A549 (cell line): ENCODE measurements at regions not wholly inside any gene's neighbourhood (a gene's known extent, or its start where the extent isn't known, plus 50 kb on each side); places are given as distances from the start of the nearest gene placed in this dataset.

Experiments
- ATAC-seq, 2 experiments: fragments of 200-7000 bp in 1 of 2; fragments of >200 bp in 1 of 2; cut with Nextera tagmentation in 1 of 2; cut with Tn5 transposase in 1 of 2; 3 replicates each; pipeline versions ENCODE4 v1.8.0 to v1.9.1; 2018 to 2020; ENCODE audit warnings: mild to moderate bottlenecking in 1 of 2, moderate library complexity in 1 of 2
- CTCF ChIA-PET: fragments of 300-600 bp; sonication (Branson Sonifier 250); formaldehyde crosslinking; extraction: SDS; loops from one replicate; lab custom pipeline; 2021; ENCODE audit warnings: antibody characterized with exemption, inconsistent platforms; lab: Yijun Ruan, JAX
- POLR2A ChIA-PET: fragments of 350-600 bp; formaldehyde crosslinking; extraction: SDS; loops from one replicate; lab custom pipeline; 2021; ENCODE audit warnings: antibody characterized with exemption, inconsistent platforms; lab: Yijun Ruan, JAX
- DNase-seq, 2 experiments: peaks; one replicate each; pipeline versions ENCODE4 v3.0.0 to v3.0.0-alpha.2; 2011 to 2016; ENCODE audit warnings: low read depth in 1 of 2, low spot score in 1 of 2
- FAIRE-seq: peaks from 2 replicates; lab custom pipeline; 2011; peaks lifted over from hg19 to GRCh38; lab: Jason Lieb, UNC
- H3K27ac ChIP-seq, 2 experiments: fragments of >200 bp; sonication (Bioruptor Twin); formaldehyde crosslinking; 3 replicates each; pipeline ENCODE4 v1.5.1; 2016 to 2017
- H3K4me1 ChIP-seq: fragments of >200 bp; sonication (Bioruptor Twin); formaldehyde crosslinking; 3 replicates; pipeline ENCODE4 v1.6.1; 2016
- H3K4me2 ChIP-seq: fragments of >200 bp; sonication (Bioruptor Twin); formaldehyde crosslinking; 3 replicates; pipeline ENCODE4 v1.6.1; 2016
- H3K4me3 ChIP-seq: fragments of >200 bp; sonication (Bioruptor Twin); formaldehyde crosslinking; 3 replicates; pipeline ENCODE4 v1.5.1; 2016
- H3K9me3 ChIP-seq: fragments of >200 bp; sonication (Bioruptor Twin); formaldehyde crosslinking; 3 replicates; pipeline ENCODE4 v1.6.1; 2016
- BHLHE40 ChIP-seq: IDR thresholded peaks from 2 replicates; pipeline ENCODE4 v1.6.1; 2012; ENCODE audit warnings: low read depth, low read length, inconsistent platforms
- CBX2 ChIP-seq: fragments of 200-600 bp; sonication (generic); IDR thresholded peaks from 2 replicates; pipeline ENCODE4 v1.6.1; 2016; ENCODE audit warnings: low read depth, mild to moderate bottlenecking, borderline replicate concordance
- CEBPB ChIP-seq, 2 experiments: fragments of >200 bp in 1 of 2; sonication (Bioruptor Twin) in 1 of 2; formaldehyde crosslinking in 1 of 2; IDR thresholded peaks; 2 replicates each; pipeline ENCODE4 v1.6.1; 2012 to 2016
- EHF ChIP-seq: fragments of 250-450 bp; sonication (Bioruptor Pico); IDR thresholded peaks from 2 replicates; pipeline ENCODE4 v1.5.0; 2020; ENCODE audit warnings: mild to moderate bottlenecking
- EHMT2 ChIP-seq: fragments of 200-600 bp; sonication (generic); IDR thresholded peaks from 2 replicates; pipeline ENCODE4 v1.6.1; 2016; ENCODE audit warnings: antibody characterized with exemption, low read depth, mild to moderate bottlenecking, moderate library complexity
- ESRRA ChIP-seq: fragments of 150-350 bp; IDR thresholded peaks from 2 replicates; pipeline ENCODE4 v1.6.1; 2014; ENCODE audit warnings: mild to moderate bottlenecking, low read length, borderline replicate concordance
- FOSL2 ChIP-seq, 2 experiments: fragments of 450-650 bp in 1 of 2; fragments of >200 bp in 1 of 2; sonication (Bioruptor Twin) in 1 of 2; formaldehyde crosslinking; IDR thresholded peaks; 2 replicates each; pipeline versions ENCODE4 v1.5.0 to v1.6.1; 2016 to 2020; ENCODE audit warnings: mild to moderate bottlenecking in 1 of 2, moderate library complexity in 1 of 2
- HMGXB4 ChIP-seq: fragments of 250-450 bp; sonication (Bioruptor Pico); IDR thresholded peaks from 2 replicates; pipeline ENCODE4 v1.5.0; 2021; ENCODE audit warnings: mild to moderate bottlenecking, moderate library complexity, borderline replicate concordance
- KDM1A ChIP-seq: fragments of 200-600 bp; sonication (generic); IDR thresholded peaks from 2 replicates; pipeline ENCODE4 v1.6.1; 2016; ENCODE audit warnings: low read depth, mild to moderate bottlenecking
- KDM5A ChIP-seq: fragments of 200-600 bp; sonication (generic); IDR thresholded peaks from 2 replicates; pipeline ENCODE4 v1.6.1; 2016; ENCODE audit warnings: antibody characterized with exemption, mild to moderate bottlenecking
- NPAS2 ChIP-seq: fragments of 250-450 bp; sonication (Bioruptor Pico); IDR thresholded peaks from 2 replicates; pipeline ENCODE4 v1.8.0; 2022; ENCODE audit warnings: mild to moderate bottlenecking, moderate library complexity, borderline replicate concordance
- RARB ChIP-seq: fragments of 250-450 bp; sonication (Bioruptor Pico); IDR thresholded peaks from 2 replicates; pipeline ENCODE4 v1.8.0; 2021; ENCODE audit warnings: mild to moderate bottlenecking, moderate library complexity
- ZC3H11A ChIP-seq: fragments of 450-650 bp; IDR thresholded peaks from 2 replicates; pipeline ENCODE4 v1.6.1; 2014; ENCODE audit warnings: antibody characterized with exemption, mild to moderate bottlenecking
- ZFP36 ChIP-seq: fragments of 450-650 bp; IDR thresholded peaks from 2 replicates; pipeline ENCODE4 v1.6.1; 2014; ENCODE audit warnings: borderline replicate concordance; ENCODE audit not compliant: partially characterized antibody
- WGBS: methylation state at CpG from one replicate; pipeline ENCODE4 v1.1.6; 2017; ENCODE audit errors: missing lambda C conversion rate; 5-methylcytosine and 5-hydroxymethylcytosine counted together
- TF ChIP-seq, protein P1 (sequence below): fragments of >200 bp; sonication (Bioruptor Twin); formaldehyde crosslinking; IDR thresholded peaks from 3 replicates; pipeline ENCODE4 v1.6.1; 2016
- TF ChIP-seq, protein P2 (sequence below): IDR thresholded peaks from 2 replicates; pipeline ENCODE4 v1.6.1; 2012
- TF ChIP-seq, protein P3 (sequence below): fragments of >200 bp; sonication (Bioruptor Twin); formaldehyde crosslinking; IDR thresholded peaks from 3 replicates; pipeline ENCODE4 v1.5.1; 2016
- TF ChIP-seq, protein P4 (sequence below): fragments of 250-450 bp; sonication (Bioruptor Pico); IDR thresholded peaks from 2 replicates; pipeline ENCODE4 v1.5.0; 2020; ENCODE audit warnings: low read depth, mild to moderate bottlenecking, moderate library complexity

DNA sequence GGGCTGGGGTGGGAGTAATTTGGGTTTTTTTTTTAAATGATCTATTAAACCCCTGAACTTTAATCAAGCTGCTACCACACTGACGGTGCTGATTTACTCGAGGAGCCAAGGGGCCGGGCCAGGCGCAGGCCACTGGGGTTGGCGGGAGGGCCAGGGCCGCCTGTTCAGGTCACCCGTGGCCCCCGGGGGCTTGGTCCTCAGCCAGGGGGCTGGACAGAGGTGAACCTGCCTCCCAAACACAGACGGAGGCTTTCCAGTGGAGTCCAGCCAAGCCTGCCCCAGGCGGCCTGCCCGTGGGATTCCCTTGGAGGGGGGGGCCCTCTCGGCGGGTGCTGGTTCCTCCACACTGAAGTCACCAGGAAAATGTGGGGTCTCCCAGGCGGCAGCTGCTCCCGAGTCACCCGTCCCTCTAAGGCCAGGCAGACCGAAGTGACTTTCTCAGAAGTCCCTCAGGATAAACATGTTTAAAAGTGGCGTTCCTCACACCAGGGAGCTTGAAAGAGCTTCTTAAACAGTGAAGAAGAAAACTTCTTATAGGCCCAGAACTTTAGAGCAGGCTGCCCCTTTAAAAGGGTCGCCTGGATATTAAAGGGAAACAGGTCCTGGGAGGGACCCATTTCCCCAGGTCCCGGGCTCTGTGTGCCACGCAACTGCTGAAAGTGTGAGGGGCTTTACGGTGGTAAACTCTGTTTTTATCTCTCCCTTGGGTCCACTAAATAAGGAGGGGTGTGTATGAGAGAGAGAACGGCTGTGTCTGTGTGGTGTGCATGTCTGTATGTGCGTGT, 167.2 kb upstream of the GSC start:
- Histone ChIP-seq H3K27ac (no peak overlapping the region), H3K4me1 (no peaks in the 10 kb centered on the region), H3K9me3 (no peaks in the 10 kb centered on the region), H3K4me3 (no peak overlapping the region), H3K4me2 (no peak overlapping the region)
- WGBS = 67% methylated on average over 15 of the region's 24 CpGs
- DNase-seq (no peak), FAIRE-seq (no peak), ATAC-seq (no peak)
- ChIA-PET CTCF (no interaction called here), POLR2A (no interaction called here)
- TF ChIP-seq CBX2 (no peak), RARB (CRISPR knock-in tag) (no peak), ZC3H11A (no peak), HMGXB4 (CRISPR knock-in tag) (no peak), BHLHE40 (no peak), KDM5A (no peak), EHF (CRISPR knock-in tag) (no peak), KDM1A (no peak), NPAS2 (CRISPR knock-in tag) (no peak)
- TF ChIP-seq, protein P1, sequence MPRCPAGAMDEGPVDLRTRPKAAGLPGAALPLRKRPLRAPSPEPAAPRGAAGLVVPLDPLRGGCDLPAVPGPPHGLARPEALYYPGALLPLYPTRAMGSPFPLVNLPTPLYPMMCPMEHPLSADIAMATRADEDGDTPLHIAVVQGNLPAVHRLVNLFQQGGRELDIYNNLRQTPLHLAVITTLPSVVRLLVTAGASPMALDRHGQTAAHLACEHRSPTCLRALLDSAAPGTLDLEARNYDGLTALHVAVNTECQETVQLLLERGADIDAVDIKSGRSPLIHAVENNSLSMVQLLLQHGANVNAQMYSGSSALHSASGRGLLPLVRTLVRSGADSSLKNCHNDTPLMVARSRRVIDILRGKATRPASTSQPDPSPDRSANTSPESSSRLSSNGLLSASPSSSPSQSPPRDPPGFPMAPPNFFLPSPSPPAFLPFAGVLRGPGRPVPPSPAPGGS = no peak
- TF ChIP-seq, protein P2, sequence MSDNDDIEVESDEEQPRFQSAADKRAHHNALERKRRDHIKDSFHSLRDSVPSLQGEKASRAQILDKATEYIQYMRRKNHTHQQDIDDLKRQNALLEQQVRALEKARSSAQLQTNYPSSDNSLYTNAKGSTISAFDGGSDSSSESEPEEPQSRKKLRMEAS = no peak
- TF ChIP-seq, protein P3, sequence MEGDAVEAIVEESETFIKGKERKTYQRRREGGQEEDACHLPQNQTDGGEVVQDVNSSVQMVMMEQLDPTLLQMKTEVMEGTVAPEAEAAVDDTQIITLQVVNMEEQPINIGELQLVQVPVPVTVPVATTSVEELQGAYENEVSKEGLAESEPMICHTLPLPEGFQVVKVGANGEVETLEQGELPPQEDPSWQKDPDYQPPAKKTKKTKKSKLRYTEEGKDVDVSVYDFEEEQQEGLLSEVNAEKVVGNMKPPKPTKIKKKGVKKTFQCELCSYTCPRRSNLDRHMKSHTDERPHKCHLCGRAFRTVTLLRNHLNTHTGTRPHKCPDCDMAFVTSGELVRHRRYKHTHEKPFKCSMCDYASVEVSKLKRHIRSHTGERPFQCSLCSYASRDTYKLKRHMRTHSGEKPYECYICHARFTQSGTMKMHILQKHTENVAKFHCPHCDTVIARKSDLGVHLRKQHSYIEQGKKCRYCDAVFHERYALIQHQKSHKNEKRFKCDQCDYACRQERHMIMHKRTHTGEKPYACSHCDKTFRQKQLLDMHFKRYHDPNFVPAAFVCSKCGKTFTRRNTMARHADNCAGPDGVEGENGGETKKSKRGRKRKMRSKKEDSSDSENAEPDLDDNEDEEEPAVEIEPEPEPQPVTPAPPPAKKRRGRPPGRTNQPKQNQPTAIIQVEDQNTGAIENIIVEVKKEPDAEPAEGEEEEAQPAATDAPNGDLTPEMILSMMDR = no peak
- TF ChIP-seq, protein P4, sequence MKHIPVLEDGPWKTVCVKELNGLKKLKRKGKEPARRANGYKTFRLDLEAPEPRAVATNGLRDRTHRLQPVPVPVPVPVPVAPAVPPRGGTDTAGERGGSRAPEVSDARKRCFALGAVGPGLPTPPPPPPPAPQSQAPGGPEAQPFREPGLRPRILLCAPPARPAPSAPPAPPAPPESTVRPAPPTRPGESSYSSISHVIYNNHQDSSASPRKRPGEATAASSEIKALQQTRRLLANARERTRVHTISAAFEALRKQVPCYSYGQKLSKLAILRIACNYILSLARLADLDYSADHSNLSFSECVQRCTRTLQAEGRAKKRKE (CRISPR knock-in tag) = no peak

GRCh38 chr14:94936401-94936892, 166.5 kb upstream of the GSC start:
- no peak for ATAC-seq
- POLR2A ChIA-PET = no interaction called here

More at GRCh38 chr14:94936401-94936892, 166.5 kb upstream of the GSC start:
- TF ChIP-seq EHF (CRISPR knock-in tag) (no peak), EHMT2 (no peak), ESRRA (no peak), ZFP36 (no peak), CEBPB (IDR thresholded peaks at IDR 0.05) (no peak), FOSL2 (IDR thresholded peaks at IDR 0.05) (no peak), FOSL2 (CRISPR knock-in tag; IDR thresholded peaks at IDR 0.05) (no peak)
- TF ChIP-seq, all 56 proteins: peak for 0
- Histone ChIP-seq H3K9me3 (no peaks in the 10 kb centered on the region), H3K4me2 (no peak overlapping the region), H3K27ac (no peak overlapping the region), H3K4me3 (no peak overlapping the region), H3K4me1 (no peaks in the 10 kb centered on the region)
- FAIRE-seq (no peak), DNase-seq (no peak)
- 71% methylated on average over 26 of the region's 26 CpGs for WGBS
- CTCF ChIA-PET = no interaction called here
